ENCODE measurements at regions not wholly inside any gene's neighbourhood (a gene's known extent, or its start where the extent isn't known, plus 50 kb on each side); places are given as distances from the start of the nearest gene placed in this dataset.

- H3K27ac ChIP-seq (ENCODE audit: low read length) = no peak overlapping the region
- H3K9me3 ChIP-seq (ENCODE audit: control insufficient read depth, insufficient read depth, low read depth, low read length) = no peaks in the 10 kb centered on the region
- H3K4me1 ChIP-seq (ENCODE audit: control insufficient read depth, insufficient read depth, low read length) = peaks cover 8% of the 10 kb centered on the region; the same call in 1 of the 2 replicates
- no peaks in the 10 kb centered on the region for H3K27me3 ChIP-seq (ENCODE audit: control insufficient read depth, insufficient read depth, low read length)
- no TSS peak for BruUV-seq (replicated peaks)
- no peak for ATAC-seq
- POLR2A ChIA-PET = no interaction called here
- H3K4me3 ChIP-seq (ENCODE audit: low read depth in 2 of 2, low read length in 2 of 2) = no peak overlapping the region
- no peaks in the 10 kb centered on the region for H3K36me3 ChIP-seq (ENCODE audit: control insufficient read depth, insufficient read depth, low read length)
- DNase-seq (ENCODE audit: low read depth, low spot score) = no peak
- intact Hi-C loops (cut with micrococcal nuclease; ENCODE audit: unreplicated experiment) = no loop called here
- in situ Hi-C loops (cut with HindIII; ENCODE audit: low pct_unique_long_range_greater_than_20kb, low sequenced_read_pairs) = no loop called here
- no peak for TF ChIP-seq POLR2AphosphoS5 (IDR thresholded peaks at IDR 0.05; ENCODE audit: low read depth, low read length)
- no peak for TF ChIP-seq CTCF (IDR thresholded peaks at IDR 0.05)
- no peak for TF ChIP-seq TCF7L2 (IDR thresholded peaks at IDR 0.05; ENCODE audit: low read depth, low read length)
- TF ChIP-seq, protein P1, sequence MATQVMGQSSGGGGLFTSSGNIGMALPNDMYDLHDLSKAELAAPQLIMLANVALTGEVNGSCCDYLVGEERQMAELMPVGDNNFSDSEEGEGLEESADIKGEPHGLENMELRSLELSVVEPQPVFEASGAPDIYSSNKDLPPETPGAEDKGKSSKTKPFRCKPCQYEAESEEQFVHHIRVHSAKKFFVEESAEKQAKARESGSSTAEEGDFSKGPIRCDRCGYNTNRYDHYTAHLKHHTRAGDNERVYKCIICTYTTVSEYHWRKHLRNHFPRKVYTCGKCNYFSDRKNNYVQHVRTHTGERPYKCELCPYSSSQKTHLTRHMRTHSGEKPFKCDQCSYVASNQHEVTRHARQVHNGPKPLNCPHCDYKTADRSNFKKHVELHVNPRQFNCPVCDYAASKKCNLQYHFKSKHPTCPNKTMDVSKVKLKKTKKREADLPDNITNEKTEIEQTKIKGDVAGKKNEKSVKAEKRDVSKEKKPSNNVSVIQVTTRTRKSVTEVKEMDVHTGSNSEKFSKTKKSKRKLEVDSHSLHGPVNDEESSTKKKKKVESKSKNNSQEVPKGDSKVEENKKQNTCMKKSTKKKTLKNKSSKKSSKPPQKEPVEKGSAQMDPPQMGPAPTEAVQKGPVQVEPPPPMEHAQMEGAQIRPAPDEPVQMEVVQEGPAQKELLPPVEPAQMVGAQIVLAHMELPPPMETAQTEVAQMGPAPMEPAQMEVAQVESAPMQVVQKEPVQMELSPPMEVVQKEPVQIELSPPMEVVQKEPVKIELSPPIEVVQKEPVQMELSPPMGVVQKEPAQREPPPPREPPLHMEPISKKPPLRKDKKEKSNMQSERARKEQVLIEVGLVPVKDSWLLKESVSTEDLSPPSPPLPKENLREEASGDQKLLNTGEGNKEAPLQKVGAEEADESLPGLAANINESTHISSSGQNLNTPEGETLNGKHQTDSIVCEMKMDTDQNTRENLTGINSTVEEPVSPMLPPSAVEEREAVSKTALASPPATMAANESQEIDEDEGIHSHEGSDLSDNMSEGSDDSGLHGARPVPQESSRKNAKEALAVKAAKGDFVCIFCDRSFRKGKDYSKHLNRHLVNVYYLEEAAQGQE (IDR thresholded peaks at IDR 0.05; ENCODE audit: insufficient read depth in 1 of 2, low read depth in 2 of 2, low read length in 1 of 2) = no peak
- no peak for TF ChIP-seq SIN3A (IDR thresholded peaks at IDR 0.05; ENCODE audit: borderline replicate concordance, insufficient read depth, low read depth, low read length)
- CTCF ChIA-PET = no interaction called here
Observed at GRCh38 chrX:150032742-150033141, 94.5 kb upstream of the EOLA2 start.

GRCh38 chrX:150034788-150035187 is 96.5 kb upstream of the EOLA2 start:
- CTCF ChIA-PET = no interaction called here
- no peak overlapping the region for H3K4me3 ChIP-seq (ENCODE audit: low read depth in 2 of 2, low read length in 2 of 2)
- intact Hi-C loops (cut with micrococcal nuclease; ENCODE audit: unreplicated experiment) = no loop called here
- H3K4me1 ChIP-seq (ENCODE audit: control insufficient read depth, insufficient read depth, low read length) = peaks cover 8% of the 10 kb centered on the region; the same call in 1 of the 2 replicates
- H3K27ac ChIP-seq (ENCODE audit: low read length) = no peak overlapping the region
- ATAC-seq = no peak
- H3K36me3 ChIP-seq (ENCODE audit: control insufficient read depth, insufficient read depth, low read length) = no peaks in the 10 kb centered on the region
- POLR2A ChIA-PET = no interaction called here
- no peak for DNase-seq (ENCODE audit: low read depth, low spot score)
- H3K27me3 ChIP-seq (ENCODE audit: control insufficient read depth, insufficient read depth, low read length) = no peaks in the 10 kb centered on the region
- no TSS peak for BruUV-seq (replicated peaks)
- no peaks in the 10 kb centered on the region for H3K9me3 ChIP-seq (ENCODE audit: control insufficient read depth, insufficient read depth, low read depth, low read length)
- in situ Hi-C loops (cut with HindIII; ENCODE audit: low pct_unique_long_range_greater_than_20kb, low sequenced_read_pairs) = no loop called here
- TF ChIP-seq CTCF (IDR thresholded peaks at IDR 0.05) = no peak
- no peak for TF ChIP-seq TCF7L2 (IDR thresholded peaks at IDR 0.05; ENCODE audit: low read depth, low read length)
- TF ChIP-seq SIN3A (IDR thresholded peaks at IDR 0.05; ENCODE audit: borderline replicate concordance, insufficient read depth, low read depth, low read length) = no peak
- no peak for TF ChIP-seq POLR2AphosphoS5 (IDR thresholded peaks at IDR 0.05; ENCODE audit: low read depth, low read length)
- TF ChIP-seq, protein P1 (IDR thresholded peaks at IDR 0.05; ENCODE audit: insufficient read depth in 1 of 2, low read depth in 2 of 2, low read length in 1 of 2) = no peak

All from Panc1 (cell line).